ENCODE measurements at regions not wholly inside any gene's neighbourhood (a gene's known extent, or its start where the extent isn't known, plus 50 kb on each side); places are given as distances from the start of the nearest gene placed in this dataset.

- TF ChIP-seq EZH2 (IDR thresholded peaks at IDR 0.05) (no peak), POLR2AphosphoS5 (IDR thresholded peaks at IDR 0.05; ENCODE audit: low read depth, low read length) (no peak), EZH2phosphoT487 (IDR thresholded peaks at IDR 0.05; ENCODE audit: borderline replicate concordance) (no peak), JUND (IDR thresholded peaks at IDR 0.05) (no peak), POLR2A (IDR thresholded peaks at IDR 0.05; ENCODE audit: borderline replicate concordance, extremely low read depth, insufficient read depth, insufficient read length) (no peak), CEBPB (IDR thresholded peaks at IDR 0.05; ENCODE audit: low read depth) (no peak), EGR1 (IDR thresholded peaks at IDR 0.05; ENCODE audit: low read depth) (no peak)
- TF ChIP-seq, protein P1, sequence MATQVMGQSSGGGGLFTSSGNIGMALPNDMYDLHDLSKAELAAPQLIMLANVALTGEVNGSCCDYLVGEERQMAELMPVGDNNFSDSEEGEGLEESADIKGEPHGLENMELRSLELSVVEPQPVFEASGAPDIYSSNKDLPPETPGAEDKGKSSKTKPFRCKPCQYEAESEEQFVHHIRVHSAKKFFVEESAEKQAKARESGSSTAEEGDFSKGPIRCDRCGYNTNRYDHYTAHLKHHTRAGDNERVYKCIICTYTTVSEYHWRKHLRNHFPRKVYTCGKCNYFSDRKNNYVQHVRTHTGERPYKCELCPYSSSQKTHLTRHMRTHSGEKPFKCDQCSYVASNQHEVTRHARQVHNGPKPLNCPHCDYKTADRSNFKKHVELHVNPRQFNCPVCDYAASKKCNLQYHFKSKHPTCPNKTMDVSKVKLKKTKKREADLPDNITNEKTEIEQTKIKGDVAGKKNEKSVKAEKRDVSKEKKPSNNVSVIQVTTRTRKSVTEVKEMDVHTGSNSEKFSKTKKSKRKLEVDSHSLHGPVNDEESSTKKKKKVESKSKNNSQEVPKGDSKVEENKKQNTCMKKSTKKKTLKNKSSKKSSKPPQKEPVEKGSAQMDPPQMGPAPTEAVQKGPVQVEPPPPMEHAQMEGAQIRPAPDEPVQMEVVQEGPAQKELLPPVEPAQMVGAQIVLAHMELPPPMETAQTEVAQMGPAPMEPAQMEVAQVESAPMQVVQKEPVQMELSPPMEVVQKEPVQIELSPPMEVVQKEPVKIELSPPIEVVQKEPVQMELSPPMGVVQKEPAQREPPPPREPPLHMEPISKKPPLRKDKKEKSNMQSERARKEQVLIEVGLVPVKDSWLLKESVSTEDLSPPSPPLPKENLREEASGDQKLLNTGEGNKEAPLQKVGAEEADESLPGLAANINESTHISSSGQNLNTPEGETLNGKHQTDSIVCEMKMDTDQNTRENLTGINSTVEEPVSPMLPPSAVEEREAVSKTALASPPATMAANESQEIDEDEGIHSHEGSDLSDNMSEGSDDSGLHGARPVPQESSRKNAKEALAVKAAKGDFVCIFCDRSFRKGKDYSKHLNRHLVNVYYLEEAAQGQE (IDR thresholded peaks at IDR 0.05; ENCODE audit: low read depth): no peak
- TF ChIP-seq, protein P2, sequence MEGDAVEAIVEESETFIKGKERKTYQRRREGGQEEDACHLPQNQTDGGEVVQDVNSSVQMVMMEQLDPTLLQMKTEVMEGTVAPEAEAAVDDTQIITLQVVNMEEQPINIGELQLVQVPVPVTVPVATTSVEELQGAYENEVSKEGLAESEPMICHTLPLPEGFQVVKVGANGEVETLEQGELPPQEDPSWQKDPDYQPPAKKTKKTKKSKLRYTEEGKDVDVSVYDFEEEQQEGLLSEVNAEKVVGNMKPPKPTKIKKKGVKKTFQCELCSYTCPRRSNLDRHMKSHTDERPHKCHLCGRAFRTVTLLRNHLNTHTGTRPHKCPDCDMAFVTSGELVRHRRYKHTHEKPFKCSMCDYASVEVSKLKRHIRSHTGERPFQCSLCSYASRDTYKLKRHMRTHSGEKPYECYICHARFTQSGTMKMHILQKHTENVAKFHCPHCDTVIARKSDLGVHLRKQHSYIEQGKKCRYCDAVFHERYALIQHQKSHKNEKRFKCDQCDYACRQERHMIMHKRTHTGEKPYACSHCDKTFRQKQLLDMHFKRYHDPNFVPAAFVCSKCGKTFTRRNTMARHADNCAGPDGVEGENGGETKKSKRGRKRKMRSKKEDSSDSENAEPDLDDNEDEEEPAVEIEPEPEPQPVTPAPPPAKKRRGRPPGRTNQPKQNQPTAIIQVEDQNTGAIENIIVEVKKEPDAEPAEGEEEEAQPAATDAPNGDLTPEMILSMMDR (IDR thresholded peaks at IDR 0.05 in 2 of 3, conservative IDR thresholded peaks at IDR 0.05 in 1 of 3; ENCODE audit: borderline replicate concordance in 1 of 3, insufficient read depth in 1 of 3, low read depth in 2 of 3, low read length in 2 of 3): no peak
Measured at GRCh38 chr14:101483829-101484228, 77.5 kb upstream of the DIO3 start.
